ENCODE measurements at regions not wholly inside any gene's neighbourhood (a gene's known extent, or its start where the extent isn't known, plus 50 kb on each side); places are given as distances from the start of the nearest gene placed in this dataset.

DNA sequence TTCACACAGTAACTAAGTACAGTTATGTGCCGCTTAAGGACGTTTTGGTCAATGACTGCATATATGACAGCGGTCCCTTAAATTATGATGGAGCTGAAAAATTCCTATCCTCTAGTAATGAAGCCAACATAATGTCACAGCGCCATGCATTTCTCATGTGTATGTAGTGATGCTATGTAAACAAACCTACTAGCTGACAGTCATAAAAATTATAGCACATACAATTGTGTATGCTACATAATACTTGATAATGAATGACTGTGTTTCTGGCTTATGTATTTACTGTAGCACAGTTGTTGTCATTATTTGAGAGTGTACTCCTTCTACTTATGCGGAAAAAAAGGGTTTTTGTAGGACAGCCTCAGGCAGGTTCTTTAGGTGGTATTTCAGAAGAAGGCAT, 99.7 kb downstream of the DACT1 start:
- TF ChIP-seq POLR2A (IDR thresholded peaks at IDR 0.05; ENCODE audit: borderline replicate concordance, extremely low read depth, insufficient read depth, insufficient read length) (no peak), ZBTB33 (IDR thresholded peaks at IDR 0.05; ENCODE audit: extremely low read depth, insufficient replicate concordance, low read length) (no peak), EZH2 (IDR thresholded peaks at IDR 0.05) (no peak), MAX (IDR thresholded peaks at IDR 0.05) (no peak), POLR2AphosphoS5 (IDR thresholded peaks at IDR 0.05; ENCODE audit: low read depth, low read length) (no peak), RAD21 (IDR thresholded peaks at IDR 0.05; ENCODE audit: low read depth) (no peak), ZNF274 (IDR thresholded peaks at IDR 0.05; ENCODE audit: low read depth, low read length) (no peak), EZH2phosphoT487 (IDR thresholded peaks at IDR 0.05; ENCODE audit: borderline replicate concordance) (no peak), SIN3A (IDR thresholded peaks at IDR 0.05; ENCODE audit: low read depth) (no peak), YY1 (IDR thresholded peaks at IDR 0.05; ENCODE audit: extremely low read depth, insufficient replicate concordance, low read depth, low read length) (no peak), TCF7L2 (IDR thresholded peaks at IDR 0.05; ENCODE audit: borderline replicate concordance, extremely low read depth, insufficient read depth, insufficient read length) (no peak), CEBPB (IDR thresholded peaks at IDR 0.05; ENCODE audit: low read depth) (no peak)
- TF ChIP-seq, protein P1, sequence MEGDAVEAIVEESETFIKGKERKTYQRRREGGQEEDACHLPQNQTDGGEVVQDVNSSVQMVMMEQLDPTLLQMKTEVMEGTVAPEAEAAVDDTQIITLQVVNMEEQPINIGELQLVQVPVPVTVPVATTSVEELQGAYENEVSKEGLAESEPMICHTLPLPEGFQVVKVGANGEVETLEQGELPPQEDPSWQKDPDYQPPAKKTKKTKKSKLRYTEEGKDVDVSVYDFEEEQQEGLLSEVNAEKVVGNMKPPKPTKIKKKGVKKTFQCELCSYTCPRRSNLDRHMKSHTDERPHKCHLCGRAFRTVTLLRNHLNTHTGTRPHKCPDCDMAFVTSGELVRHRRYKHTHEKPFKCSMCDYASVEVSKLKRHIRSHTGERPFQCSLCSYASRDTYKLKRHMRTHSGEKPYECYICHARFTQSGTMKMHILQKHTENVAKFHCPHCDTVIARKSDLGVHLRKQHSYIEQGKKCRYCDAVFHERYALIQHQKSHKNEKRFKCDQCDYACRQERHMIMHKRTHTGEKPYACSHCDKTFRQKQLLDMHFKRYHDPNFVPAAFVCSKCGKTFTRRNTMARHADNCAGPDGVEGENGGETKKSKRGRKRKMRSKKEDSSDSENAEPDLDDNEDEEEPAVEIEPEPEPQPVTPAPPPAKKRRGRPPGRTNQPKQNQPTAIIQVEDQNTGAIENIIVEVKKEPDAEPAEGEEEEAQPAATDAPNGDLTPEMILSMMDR (IDR thresholded peaks at IDR 0.05 in 2 of 3, conservative IDR thresholded peaks at IDR 0.05 in 1 of 3; ENCODE audit: borderline replicate concordance in 1 of 3, insufficient read depth in 1 of 3, low read depth in 2 of 3, low read length in 2 of 3): no peak
- TF ChIP-seq, protein P2, sequence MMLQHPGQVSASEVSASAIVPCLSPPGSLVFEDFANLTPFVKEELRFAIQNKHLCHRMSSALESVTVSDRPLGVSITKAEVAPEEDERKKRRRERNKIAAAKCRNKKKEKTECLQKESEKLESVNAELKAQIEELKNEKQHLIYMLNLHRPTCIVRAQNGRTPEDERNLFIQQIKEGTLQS (IDR thresholded peaks at IDR 0.05): no peak
